OCI-LY1 (cell line): ENCODE measurements at regions not wholly inside any gene's neighbourhood (a gene's known extent, or its start where the extent isn't known, plus 50 kb on each side); places are given as distances from the start of the nearest gene placed in this dataset.

Source experiments
- CTCF ChIP-seq: fragments of 200-600 bp; sonication (generic), shearing (Covaris generic); IDR thresholded peaks from 2 replicates; pipeline ENCODE4 v1.5.1; 2017; ENCODE audit warnings: mild to moderate bottlenecking, antibody characterized with exemption, low read length, moderate library complexity, mixed read lengths
- EZH2 ChIP-seq: fragments of 200-600 bp; sonication (generic), shearing (Covaris generic); IDR thresholded peaks from 2 replicates; pipeline ENCODE4 v1.8.0; 2017; ENCODE audit warnings: borderline replicate concordance, mixed run types, mild to moderate bottlenecking, antibody characterized with exemption, low read length, moderate library complexity, mixed read lengths

GRCh38 chr1:114337417-114337816 is 173.6 kb downstream of the TRIM33 start:
- TF ChIP-seq CTCF: no peak
- no peak for TF ChIP-seq EZH2
